ENCODE measurements at regions not wholly inside any gene's neighbourhood (a gene's known extent, or its start where the extent isn't known, plus 50 kb on each side); places are given as distances from the start of the nearest gene placed in this dataset.

DNA sequence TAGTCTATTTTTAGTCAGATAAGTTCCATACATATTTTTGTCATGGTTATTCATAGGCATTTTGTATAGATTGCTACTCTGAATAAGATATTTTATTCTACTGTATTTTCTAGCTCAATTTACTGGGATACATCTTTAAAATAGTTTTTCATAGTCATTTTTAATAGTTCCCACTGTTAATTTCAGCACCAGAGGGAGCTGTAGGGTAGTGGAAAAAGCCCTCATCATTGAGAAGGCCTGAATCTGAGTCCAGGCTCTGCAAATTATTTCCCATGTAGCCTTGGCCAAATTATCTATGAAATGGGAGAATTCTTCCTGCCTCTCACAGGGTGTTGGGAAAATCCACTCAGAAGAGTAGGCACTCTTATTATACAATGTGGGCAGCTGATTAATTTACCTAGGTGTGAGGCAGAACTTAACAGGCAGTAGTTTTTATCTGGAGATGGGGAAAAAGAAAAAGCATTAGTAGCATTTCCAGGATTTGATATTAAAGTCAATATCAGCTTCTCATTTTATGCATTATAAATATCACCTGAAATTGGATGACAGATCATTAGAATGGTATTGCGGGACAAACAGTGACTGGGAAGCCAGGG, 102.9 kb upstream of the PAQR3 start:
- TF ChIP-seq, protein P1, sequence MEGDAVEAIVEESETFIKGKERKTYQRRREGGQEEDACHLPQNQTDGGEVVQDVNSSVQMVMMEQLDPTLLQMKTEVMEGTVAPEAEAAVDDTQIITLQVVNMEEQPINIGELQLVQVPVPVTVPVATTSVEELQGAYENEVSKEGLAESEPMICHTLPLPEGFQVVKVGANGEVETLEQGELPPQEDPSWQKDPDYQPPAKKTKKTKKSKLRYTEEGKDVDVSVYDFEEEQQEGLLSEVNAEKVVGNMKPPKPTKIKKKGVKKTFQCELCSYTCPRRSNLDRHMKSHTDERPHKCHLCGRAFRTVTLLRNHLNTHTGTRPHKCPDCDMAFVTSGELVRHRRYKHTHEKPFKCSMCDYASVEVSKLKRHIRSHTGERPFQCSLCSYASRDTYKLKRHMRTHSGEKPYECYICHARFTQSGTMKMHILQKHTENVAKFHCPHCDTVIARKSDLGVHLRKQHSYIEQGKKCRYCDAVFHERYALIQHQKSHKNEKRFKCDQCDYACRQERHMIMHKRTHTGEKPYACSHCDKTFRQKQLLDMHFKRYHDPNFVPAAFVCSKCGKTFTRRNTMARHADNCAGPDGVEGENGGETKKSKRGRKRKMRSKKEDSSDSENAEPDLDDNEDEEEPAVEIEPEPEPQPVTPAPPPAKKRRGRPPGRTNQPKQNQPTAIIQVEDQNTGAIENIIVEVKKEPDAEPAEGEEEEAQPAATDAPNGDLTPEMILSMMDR (IDR thresholded peaks at IDR 0.05; ENCODE audit: insufficient read depth, low read length) = peak; percentile 20
- no peak for TF ChIP-seq GABPA (IDR thresholded peaks at IDR 0.05; ENCODE audit: low read depth)
- H3K27me3 ChIP-seq (ENCODE audit: insufficient read depth, poor library complexity, severe bottlenecking) = no peaks in the 10 kb centered on the region
- H3K27ac ChIP-seq (replicated peaks) = no peak overlapping the region
- peak in 1 of 2 experiments; percentile 38 for DNase-seq (ENCODE audit: low read depth in 1 of 2, low spot score in 1 of 2)
- no peak overlapping the region for H3K4me3 ChIP-seq (replicated peaks; ENCODE audit: insufficient read depth, low read length)

DNA sequence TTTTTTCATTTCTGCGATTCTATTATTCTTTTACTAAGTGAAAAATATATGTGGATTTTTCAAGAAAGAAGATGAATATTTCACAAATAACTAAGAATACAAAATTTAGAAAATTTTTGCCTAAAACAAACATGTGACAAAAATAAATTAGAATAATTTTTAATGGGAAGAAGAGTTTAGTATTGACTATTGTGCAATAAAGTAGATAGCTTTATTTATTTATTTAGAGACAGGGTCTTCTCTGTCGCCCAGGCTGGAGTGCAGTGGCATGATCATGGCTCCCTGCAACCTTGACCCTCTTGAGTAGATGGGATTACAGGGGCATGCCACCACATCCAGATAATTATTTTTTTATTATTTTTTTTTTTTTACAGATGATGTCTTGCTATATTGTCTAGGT, 95.3 kb upstream of the PAQR3 start:
- TF ChIP-seq, protein P2, sequence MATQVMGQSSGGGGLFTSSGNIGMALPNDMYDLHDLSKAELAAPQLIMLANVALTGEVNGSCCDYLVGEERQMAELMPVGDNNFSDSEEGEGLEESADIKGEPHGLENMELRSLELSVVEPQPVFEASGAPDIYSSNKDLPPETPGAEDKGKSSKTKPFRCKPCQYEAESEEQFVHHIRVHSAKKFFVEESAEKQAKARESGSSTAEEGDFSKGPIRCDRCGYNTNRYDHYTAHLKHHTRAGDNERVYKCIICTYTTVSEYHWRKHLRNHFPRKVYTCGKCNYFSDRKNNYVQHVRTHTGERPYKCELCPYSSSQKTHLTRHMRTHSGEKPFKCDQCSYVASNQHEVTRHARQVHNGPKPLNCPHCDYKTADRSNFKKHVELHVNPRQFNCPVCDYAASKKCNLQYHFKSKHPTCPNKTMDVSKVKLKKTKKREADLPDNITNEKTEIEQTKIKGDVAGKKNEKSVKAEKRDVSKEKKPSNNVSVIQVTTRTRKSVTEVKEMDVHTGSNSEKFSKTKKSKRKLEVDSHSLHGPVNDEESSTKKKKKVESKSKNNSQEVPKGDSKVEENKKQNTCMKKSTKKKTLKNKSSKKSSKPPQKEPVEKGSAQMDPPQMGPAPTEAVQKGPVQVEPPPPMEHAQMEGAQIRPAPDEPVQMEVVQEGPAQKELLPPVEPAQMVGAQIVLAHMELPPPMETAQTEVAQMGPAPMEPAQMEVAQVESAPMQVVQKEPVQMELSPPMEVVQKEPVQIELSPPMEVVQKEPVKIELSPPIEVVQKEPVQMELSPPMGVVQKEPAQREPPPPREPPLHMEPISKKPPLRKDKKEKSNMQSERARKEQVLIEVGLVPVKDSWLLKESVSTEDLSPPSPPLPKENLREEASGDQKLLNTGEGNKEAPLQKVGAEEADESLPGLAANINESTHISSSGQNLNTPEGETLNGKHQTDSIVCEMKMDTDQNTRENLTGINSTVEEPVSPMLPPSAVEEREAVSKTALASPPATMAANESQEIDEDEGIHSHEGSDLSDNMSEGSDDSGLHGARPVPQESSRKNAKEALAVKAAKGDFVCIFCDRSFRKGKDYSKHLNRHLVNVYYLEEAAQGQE (IDR thresholded peaks at IDR 0.05; ENCODE audit: insufficient replicate concordance, low read depth) = no peak
- TF ChIP-seq, protein P1 (IDR thresholded peaks at IDR 0.05; ENCODE audit: insufficient read depth, low read length) = no peak
- TF ChIP-seq SPI1 (IDR thresholded peaks at IDR 0.05; ENCODE audit: borderline replicate concordance, low read depth) (no peak), GABPA (IDR thresholded peaks at IDR 0.05; ENCODE audit: low read depth) (no peak), POLR2AphosphoS5 (IDR thresholded peaks at IDR 0.05; ENCODE audit: low read depth) (no peak)
- no peaks in the 10 kb centered on the region for H3K27me3 ChIP-seq (ENCODE audit: insufficient read depth, poor library complexity, severe bottlenecking)
- H3K27ac ChIP-seq (replicated peaks) = no peak overlapping the region
- H3K4me3 ChIP-seq (replicated peaks; ENCODE audit: insufficient read depth, low read length) = no peak overlapping the region
- DNase-seq (ENCODE audit: low read depth in 1 of 2, low spot score in 1 of 2) = no peak

DNA sequence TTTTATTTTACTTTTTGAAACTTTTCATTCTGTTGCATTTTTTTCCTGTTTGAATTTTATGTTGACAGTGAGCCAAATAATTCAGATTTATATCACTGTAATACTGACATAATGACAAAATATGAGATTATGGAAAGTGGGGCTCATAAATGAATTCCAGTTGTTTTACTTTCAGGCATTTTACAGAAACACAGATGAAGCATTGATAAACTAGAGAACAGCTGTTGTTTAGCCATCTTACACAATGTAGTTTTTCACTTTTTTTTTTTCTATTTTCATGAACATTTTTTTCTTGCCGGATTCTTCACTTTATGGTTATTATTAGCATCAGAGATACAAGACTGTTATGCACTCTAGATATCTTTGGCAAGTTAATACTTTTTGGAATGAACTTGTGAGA, 91.7 kb upstream of the PAQR3 start:
- TF ChIP-seq SPI1 (IDR thresholded peaks at IDR 0.05; ENCODE audit: borderline replicate concordance, low read depth) = no peak
- TF ChIP-seq POLR2AphosphoS5 (IDR thresholded peaks at IDR 0.05; ENCODE audit: low read depth) = no peak
- TF ChIP-seq GABPA (IDR thresholded peaks at IDR 0.05; ENCODE audit: low read depth) = no peak
- TF ChIP-seq, protein P1 (IDR thresholded peaks at IDR 0.05; ENCODE audit: insufficient read depth, low read length) = no peak
- TF ChIP-seq, protein P2 (IDR thresholded peaks at IDR 0.05; ENCODE audit: insufficient replicate concordance, low read depth) = no peak
- H3K27ac ChIP-seq (replicated peaks) = no peak overlapping the region
- DNase-seq (ENCODE audit: low read depth in 1 of 2, low spot score in 1 of 2) = no peak
- H3K27me3 ChIP-seq (ENCODE audit: insufficient read depth, poor library complexity, severe bottlenecking) = no peaks in the 10 kb centered on the region
- no peak overlapping the region for H3K4me3 ChIP-seq (replicated peaks; ENCODE audit: insufficient read depth, low read length)

DNA sequence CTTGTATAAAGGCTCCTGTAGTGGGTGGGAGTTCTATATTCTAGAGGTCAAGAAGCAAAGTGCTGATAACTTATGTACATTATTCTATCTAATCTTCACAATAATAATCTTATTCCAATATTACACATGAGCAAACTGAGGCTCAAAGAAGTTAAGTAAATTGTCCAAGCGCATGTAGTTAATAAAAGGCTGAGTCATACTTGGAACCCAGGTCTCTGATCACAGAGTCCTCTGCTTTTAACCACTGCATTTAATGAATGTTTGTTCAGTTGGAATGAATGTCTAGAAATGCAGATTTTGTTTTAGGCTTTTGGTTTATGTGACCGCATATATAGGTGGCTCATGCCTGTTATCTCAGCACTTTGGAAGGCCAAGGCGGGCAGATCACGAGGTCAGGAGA, 88.4 kb upstream of the PAQR3 start:
- no peak for DNase-seq (ENCODE audit: low read depth in 1 of 2, low spot score in 1 of 2)
- Histone ChIP-seq H3K4me3 (replicated peaks; ENCODE audit: insufficient read depth, low read length) (no peak overlapping the region), H3K27me3 (ENCODE audit: insufficient read depth, poor library complexity, severe bottlenecking) (no peaks in the 10 kb centered on the region), H3K27ac (replicated peaks) (no peak overlapping the region)
- TF ChIP-seq, protein P1 (IDR thresholded peaks at IDR 0.05; ENCODE audit: insufficient read depth, low read length) = no peak
- TF ChIP-seq SPI1 (IDR thresholded peaks at IDR 0.05; ENCODE audit: borderline replicate concordance, low read depth) (no peak), GABPA (IDR thresholded peaks at IDR 0.05; ENCODE audit: low read depth) (no peak)
- TF ChIP-seq, protein P2 (IDR thresholded peaks at IDR 0.05; ENCODE audit: insufficient replicate concordance, low read depth) = no peak

All from HL-60 (cell line).